HG03521 (cell line): ENCODE measurements at regions not wholly inside any gene's neighbourhood (a gene's known extent, or its start where the extent isn't known, plus 50 kb on each side); places are given as distances from the start of the nearest gene placed in this dataset.
"Not testable (repeated sequence)": the region's sequence is repeated elsewhere in the genome, so short reads cannot be mapped to it uniquely, and the experiment has no call there.

Experiments used
- ATAC-seq: cut with Tn5 transposase; IDR thresholded peaks from one replicate; pipeline ENCODE4 v1.9.1; 2021; ENCODE audit warnings: mild to moderate bottlenecking, moderate library complexity; ENCODE audit not compliant: unreplicated experiment

DNA sequence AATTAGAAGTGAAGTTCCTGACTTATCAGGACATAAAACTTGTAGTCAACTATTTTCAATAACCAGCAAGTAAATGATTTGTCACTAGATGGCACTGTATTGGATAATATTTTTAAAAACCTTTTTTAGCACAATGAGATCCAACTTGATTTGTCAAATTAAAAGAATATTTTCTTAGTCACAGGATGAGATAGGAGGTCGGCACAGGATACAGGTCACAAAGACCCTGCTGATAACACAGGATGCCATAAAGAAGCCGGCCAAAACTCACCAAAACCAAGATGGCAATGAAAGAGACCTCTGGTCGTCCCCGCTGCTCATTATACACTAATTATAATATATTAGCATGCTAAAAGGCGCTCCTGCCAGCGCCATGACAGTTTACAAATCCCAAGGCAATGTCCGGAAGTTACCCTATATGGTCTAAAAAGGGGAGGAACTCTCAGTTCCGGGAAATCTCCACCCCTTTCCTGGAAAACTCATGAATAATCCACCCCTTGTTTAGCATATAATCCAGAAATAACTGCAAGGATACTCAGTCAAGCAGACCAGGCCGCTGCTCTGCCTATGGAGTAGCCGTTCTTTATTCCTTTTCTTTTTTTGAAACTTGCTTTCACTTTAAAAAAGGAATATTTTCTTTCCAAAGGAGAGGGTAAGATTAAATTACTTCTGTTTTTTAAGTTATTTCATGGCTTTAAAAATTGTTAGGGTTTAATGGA, 255.7 kb upstream of the MKLN1 start:
- no peak for ATAC-seq

GRCh38 chr7:131072505-131073091, 255.1 kb upstream of the MKLN1 start:
- no peak for ATAC-seq

DNA sequence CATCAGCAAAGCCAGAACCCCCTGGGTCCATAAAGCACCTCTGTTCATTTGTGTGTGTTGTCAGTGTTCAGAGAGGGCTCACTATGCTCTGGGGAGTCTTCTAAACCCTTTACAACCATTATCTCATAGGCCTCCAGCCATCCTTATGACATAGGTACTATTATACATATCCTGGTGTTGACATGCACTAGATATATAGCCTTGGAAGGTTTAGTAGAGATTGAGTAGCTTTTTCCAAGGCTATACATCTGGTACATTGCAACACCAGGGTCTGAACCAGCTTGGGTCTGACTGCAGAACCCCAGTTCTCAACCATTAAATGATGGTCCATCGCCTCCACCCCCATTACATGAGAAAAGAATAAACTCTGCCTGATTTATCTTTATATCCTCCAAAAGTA, 253.6 kb upstream of the MKLN1 start:
- ATAC-seq: no peak

DNA sequence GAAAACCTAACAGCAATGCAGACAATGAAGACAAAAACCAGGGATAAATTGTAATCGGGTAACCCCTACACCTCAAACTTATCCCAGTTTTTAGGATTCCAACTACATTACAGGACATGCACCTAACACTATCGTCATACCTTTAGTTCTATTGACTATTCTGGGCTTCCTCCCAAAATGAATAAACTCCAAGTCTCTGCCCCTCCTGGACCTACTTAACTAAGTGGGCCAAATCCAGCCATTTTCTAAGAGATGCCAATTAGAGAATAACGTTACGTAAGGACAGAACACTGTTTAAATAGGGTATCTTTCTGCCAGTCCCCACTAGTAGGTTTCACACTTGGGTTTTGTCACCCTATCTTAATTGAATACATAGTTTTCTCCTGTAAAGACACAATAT, 253.1 kb upstream of the MKLN1 start:
- ATAC-seq: no peak

GRCh38 chr7:131075406-131075805, 252.3 kb upstream of the MKLN1 start:
- ATAC-seq: no peak

GRCh38 chr7:131076032-131076431, 251.6 kb upstream of the MKLN1 start:
- ATAC-seq: no peak

DNA sequence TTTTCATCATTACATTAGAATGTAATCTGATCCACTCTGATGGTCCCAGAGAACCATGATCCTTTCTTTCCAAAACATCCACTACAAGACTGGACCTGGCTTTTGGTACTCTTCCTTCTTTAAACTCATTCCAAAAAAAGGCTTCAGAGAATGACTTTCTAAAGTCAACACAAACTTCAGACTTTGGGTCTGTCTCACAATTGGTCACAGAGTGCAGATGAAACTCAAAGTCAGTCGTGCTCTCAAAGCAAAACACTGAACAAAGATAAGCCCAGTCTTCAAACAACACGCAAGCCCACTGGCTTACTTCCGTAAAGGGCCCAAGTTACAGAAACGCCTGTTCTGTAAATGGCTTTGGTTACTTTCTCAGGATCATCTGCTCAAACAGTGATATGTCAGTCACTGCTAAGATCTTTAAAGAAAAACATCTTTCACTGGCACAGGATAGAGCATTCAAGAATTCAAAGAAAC, 250.9 kb upstream of the MKLN1 start:
- ATAC-seq: no peak

DNA sequence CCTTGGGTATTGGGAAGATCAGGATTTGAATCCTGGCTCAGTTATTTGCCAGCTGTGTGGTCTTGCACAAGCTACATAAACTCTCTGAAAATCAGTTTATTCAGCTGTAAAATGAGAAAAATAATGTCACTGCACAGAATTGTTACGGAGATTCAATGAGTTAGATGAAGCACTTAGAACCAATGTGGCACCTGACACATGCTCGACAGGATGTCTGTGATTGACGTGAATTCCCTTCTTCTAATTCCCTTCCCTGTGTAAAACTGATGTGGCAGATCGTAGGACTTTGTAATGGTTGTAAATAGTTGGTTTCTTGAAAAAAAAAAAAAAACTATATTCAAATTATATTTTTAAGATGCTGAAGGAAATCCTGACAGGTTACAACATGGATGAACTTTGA, 249.9 kb upstream of the MKLN1 start:
- ATAC-seq: no peak

- ATAC-seq: no peak
Observed at GRCh38 chr7:131080754-131081153, 246.9 kb upstream of the MKLN1 start.

DNA sequence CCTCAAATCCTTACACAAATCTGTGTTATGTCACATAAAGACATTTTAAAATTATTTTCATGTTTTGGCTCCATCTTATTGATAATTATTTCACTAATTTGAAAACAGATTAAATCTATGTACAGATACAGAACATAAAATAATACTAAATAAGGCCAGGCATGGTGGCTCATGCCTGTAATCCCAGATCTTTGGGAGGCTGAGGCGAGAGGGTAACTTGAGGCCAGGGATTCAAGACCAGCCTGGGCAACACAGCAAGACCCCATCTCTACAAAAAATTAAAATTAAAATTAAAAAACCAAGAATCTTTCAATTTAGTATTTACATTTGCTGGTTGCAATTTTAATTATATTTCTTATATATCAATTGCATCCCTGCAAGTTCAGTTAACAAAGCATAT, 246.4 kb upstream of the MKLN1 start:
- no peak for ATAC-seq

DNA sequence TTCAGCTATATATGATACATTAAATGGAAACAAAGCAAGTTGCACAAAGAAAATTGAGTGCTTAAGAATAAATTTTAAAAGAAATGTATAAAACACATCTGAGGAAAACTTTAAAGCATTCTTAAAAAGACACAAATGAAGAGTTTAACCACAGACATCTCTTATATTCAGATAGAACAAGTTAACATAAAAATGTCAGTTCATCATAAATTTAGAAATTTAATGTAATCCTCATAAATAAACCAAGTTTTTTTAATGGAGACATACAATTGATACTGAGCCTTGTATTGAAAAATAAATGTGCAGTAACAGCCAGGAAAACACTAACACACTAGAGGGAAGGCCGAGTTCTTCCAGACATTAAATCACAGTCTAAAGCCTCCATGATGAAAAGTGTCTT, 243.9 kb upstream of the MKLN1 start:
- no peak for ATAC-seq

GRCh38 chr7:131084336-131084735, 243.3 kb upstream of the MKLN1 start:
- not testable (repeated sequence) for ATAC-seq

- no peak for ATAC-seq
Observed at GRCh38 chr7:131087756-131088658, 239.7 kb upstream of the MKLN1 start.

- ATAC-seq: no peak
Observed at GRCh38 chr7:131090188-131090587, 237.5 kb upstream of the MKLN1 start.

DNA sequence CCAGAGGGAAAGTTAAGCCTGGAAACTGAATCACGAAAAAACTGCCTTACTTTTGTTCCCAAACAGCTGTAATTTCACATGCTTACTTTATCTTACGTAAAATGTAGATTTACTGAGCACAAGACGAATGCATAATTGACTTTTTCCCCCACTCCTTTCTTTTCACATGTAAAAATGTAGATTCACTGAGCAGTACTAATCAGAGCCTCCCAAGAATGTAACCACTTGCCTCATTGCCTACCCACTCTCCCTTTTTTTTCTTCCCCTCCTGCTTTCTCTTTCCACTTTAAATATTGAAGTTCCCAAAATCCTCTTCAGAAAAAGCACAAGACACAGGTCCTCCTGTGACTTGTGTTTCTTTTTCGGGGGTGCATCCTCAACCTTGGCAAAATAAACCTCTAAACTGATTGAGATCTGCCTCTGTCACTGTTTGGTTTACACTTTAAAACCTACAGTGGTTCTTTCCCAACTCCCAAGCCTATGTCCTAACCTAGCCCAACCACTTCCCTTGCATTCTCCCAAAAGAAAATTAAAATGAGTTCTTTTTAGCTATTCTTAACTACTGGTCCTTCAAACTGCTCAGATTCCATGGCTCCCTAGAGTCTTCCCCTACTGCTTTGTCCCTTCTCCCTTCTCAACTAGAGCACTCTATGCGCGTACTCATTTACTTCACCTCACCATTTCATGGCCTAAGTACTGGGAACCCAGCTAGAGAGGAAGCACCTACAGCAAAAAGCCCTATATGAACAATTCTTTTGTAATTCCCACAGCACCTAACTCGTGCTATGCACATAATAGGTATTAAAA, 236.6 kb upstream of the MKLN1 start:
- ATAC-seq: no peak

GRCh38 chr7:131094685-131095084, 233.0 kb upstream of the MKLN1 start:
- no peak for ATAC-seq

DNA sequence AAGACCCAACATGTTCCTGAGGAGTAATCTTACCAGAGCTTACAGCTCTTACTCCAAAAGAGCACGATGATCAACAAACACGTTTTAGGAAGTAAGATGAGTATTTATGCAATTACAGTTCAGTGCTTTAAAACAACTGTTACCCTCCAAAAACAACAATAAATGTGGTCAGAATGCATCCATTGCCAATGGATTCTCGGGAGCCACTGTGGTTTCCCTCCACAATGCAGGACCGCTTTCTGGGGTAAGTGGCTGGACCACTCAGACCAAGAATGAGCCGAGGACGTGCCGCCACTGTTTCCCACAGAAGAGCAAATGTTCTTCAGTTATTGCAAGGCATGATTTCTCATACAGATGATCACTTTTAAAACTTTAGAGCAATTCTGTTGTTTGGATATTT, 232.3 kb upstream of the MKLN1 start:
- no peak for ATAC-seq

GRCh38 chr7:131096267-131096927, 231.3 kb upstream of the MKLN1 start:
- no peak for ATAC-seq

DNA sequence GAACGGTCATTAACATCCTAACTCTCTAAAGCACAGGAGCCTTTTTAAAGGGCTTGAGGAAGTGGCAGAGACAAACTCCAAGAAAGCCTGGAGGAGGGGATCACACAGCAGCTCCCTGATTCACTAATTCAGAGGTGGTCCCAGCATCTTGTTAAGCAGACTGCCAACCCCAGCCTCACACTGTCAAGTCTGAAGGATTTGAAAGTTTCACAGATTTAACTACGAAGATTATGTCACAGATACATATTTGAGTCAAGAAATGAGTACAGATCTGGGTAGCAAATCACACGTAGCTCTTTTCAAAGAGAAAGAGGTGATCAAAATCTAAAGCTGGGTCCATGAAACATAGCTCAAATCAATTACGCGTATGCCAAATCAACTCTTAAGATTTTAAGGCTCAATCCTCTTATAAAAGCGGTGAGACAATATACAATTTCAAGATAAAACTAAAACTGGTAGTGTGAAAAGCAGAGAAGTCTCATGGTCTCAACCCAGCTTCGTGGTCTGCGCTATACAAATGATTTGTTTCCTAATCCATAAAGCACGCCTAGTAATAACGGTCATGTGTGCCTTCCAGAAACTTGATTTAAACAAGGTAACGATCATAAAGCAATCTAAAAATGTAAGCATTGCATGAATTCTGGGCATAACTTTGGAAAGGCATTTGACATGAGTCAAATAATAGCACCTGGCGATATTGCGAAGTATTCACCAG, 229.9 kb upstream of the MKLN1 start:
- no peak for ATAC-seq

- no peak for ATAC-seq
Observed at GRCh38 chr7:131098527-131098926, 229.1 kb upstream of the MKLN1 start.
